Gastrocnemius medialis (tissue), 4 donors: ENCODE measurements at regions not wholly inside any gene's neighbourhood (a gene's known extent, or its start where the extent isn't known, plus 50 kb on each side); places are given as distances from the start of the nearest gene placed in this dataset.

Experiments
- ATAC-seq, 2 donors: fragments of 150-250 bp; one replicate each; pipeline ENCODE4 v1.9.1; 2016
- DNase-seq, 2 donors: peaks; one replicate each; pipeline ENCODE4 v3.0.0-alpha.2; 2019
- H3K27ac ChIP-seq, 4 donors: fragments of 200-600 bp; sonication (generic); 1 replicate in 1 of 4; 2 replicates in 3 of 4; pipeline ENCODE4 v1.5.1; 2016 to 2018; ENCODE audit warnings: mild to moderate bottlenecking in 2 of 4, moderate library complexity in 1 of 4
- H3K27me3 ChIP-seq, 3 donors: fragments of 200-600 bp; sonication (generic) in 2 of 3; 1 replicate in 1 of 3; 2 replicates in 2 of 3; pipeline versions ENCODE4 v1.5.1 to v1.6.0; 2016 to 2019; ENCODE audit warnings: mild to moderate bottlenecking in 1 of 3, moderate library complexity in 1 of 3
- H3K36me3 ChIP-seq, 2 donors: fragments of 200-600 bp; sonication (generic) in 1 of 2; one replicate each; pipeline ENCODE4 v1.5.1; 2017 to 2018
- H3K4me1 ChIP-seq, 2 donors: fragments of 200-600 bp; sonication (generic) in 1 of 2; one replicate each; pipeline ENCODE4 v1.5.1; 2016 to 2017; ENCODE audit warnings: mild to moderate bottlenecking in 2 of 2
- H3K4me3 ChIP-seq, 4 donors: fragments of 200-600 bp; sonication (generic) in 3 of 4; 1 replicate in 1 of 4; 2 replicates in 3 of 4; pipeline ENCODE4 v1.5.1; 2016 to 2019; ENCODE audit warnings: mild to moderate bottlenecking in 2 of 4
- H3K9me3 ChIP-seq, 3 donors: fragments of 200-600 bp; sonication (generic) in 2 of 3; 1 replicate in 1 of 3; 2 replicates in 2 of 3; pipeline ENCODE4 v1.5.1; 2016 to 2019
- POLR2A ChIP-seq, 2 donors: fragments of 450-650 bp; IDR thresholded peaks; one replicate each; pipeline ENCODE4 v1.6.1; 2017; ENCODE audit warnings: antibody characterized with exemption in 2 of 2, mild to moderate bottlenecking in 2 of 2, moderate library complexity in 2 of 2
- in situ Hi-C, 4 donors: fragments of 200-750 bp; cut with MboI; loops; one replicate each; pipeline versions ENCODE4 v1.15.0 to v1.8.0; 2017; ENCODE audit warnings: low sequenced_read_pairs in 4 of 4
- intact Hi-C: fragments of 100-400 bp; cut with DNase I; formaldehyde crosslinking; loops from one replicate; pipeline ENCODE4 v1.15.1; 2023; ENCODE audit warnings: low total_unique reads
- TF ChIP-seq, protein P1 (sequence below), 5 experiments: fragments of 450-650 bp in 3 of 5; fragments of 200-600 bp in 2 of 5; sonication (generic) in 2 of 5; IDR thresholded peaks in 4 of 5; conservative IDR thresholded peaks in 1 of 5; 1 replicate in 4 of 5; 2 replicates in 1 of 5; pipeline ENCODE4 v1.5.1; 2016 to 2019; ENCODE audit warnings: antibody characterized with exemption in 5 of 5, mild to moderate bottlenecking in 3 of 5, moderate library complexity in 3 of 5

DNA sequence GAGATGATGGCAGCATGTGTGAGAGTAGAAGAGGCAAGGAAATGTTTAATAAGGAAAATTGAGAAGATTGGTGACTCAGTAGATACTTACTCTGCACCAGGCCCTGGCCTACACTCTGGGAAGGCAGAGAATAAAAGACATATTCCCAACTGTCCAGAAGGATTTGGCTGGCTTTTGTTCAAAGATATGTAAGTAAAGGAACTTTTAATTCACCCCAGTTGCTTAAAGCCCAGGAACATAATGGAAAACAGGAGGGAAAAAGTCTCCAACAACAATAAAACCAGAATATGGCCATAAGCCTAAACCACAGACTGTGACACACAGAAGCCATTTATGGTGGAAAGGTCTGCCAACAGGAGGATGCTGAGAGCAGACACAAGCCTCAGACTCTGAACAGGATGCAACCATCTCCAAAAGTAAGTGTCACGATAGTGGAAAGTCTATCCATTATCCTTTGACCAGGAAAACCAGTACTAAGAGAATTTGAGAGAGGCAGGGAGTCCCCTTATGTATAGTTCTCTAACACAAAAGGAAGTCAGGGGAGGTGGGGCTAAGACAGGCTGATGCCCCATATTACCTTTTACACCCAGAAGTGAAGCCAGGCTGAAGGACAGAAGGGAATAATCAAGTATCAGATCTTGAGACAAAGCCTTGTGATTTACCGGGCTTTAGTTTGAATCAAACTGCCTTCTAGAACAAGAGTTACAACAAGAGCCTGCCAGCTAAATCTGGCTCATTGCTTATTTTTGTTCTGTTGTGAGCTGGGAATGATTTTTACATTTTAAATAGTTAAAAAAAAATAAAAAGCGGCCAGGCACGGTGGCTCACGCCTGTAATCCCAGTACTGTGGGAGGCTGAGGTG is 169.5 kb upstream of the STARD13 start:
- intact Hi-C loops (no loop called here), in situ Hi-C loops (no loop called here)
- peak overlapping the region in 1 of 4 donors; percentile 1 for H3K27ac ChIP-seq

DNA sequence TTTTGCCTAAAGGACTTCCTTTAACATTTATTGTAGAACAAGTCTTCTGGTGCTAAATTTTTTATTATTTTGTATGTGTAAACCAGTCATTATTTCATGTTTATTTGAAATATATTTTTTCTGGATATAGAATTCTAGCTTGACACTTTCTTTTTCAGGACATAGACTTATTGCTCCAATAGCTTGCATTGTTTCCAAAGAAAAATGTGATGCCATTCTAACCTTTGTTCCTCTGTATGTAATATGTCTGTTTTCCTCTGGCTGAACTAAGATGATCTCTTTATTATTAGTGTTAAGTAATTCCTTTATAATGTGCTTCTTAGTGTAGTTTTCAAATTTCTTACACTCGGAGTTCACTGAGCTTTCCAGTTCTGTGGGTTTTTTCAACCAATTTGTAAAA is 174.1 kb upstream of the STARD13 start:
- TF ChIP-seq, protein P1, sequence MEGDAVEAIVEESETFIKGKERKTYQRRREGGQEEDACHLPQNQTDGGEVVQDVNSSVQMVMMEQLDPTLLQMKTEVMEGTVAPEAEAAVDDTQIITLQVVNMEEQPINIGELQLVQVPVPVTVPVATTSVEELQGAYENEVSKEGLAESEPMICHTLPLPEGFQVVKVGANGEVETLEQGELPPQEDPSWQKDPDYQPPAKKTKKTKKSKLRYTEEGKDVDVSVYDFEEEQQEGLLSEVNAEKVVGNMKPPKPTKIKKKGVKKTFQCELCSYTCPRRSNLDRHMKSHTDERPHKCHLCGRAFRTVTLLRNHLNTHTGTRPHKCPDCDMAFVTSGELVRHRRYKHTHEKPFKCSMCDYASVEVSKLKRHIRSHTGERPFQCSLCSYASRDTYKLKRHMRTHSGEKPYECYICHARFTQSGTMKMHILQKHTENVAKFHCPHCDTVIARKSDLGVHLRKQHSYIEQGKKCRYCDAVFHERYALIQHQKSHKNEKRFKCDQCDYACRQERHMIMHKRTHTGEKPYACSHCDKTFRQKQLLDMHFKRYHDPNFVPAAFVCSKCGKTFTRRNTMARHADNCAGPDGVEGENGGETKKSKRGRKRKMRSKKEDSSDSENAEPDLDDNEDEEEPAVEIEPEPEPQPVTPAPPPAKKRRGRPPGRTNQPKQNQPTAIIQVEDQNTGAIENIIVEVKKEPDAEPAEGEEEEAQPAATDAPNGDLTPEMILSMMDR (IDR thresholded peaks at IDR 0.05 in 4 of 5, conservative IDR thresholded peaks at IDR 0.05 in 1 of 5) = no peak
- no peak for TF ChIP-seq POLR2A (IDR thresholded peaks at IDR 0.05)
- intact Hi-C loops = no loop called here
- Histone ChIP-seq H3K4me3 (no peak overlapping the region), H3K27ac (no peak overlapping the region), H3K36me3 (no peaks in the 10 kb centered on the region), H3K27me3 (no peaks in the 10 kb centered on the region), H3K9me3 (no peaks in the 10 kb centered on the region), H3K4me1 (no peaks in the 10 kb centered on the region)
- no peak for DNase-seq
- ATAC-seq = no peak
- in situ Hi-C loops = no loop called here

More for the DNA sequence above, 169.5 kb upstream of the STARD13 start:
- Histone ChIP-seq H3K4me1 (peaks cover 6 to 20% of the 10 kb centered on the region in 2 donors), H3K4me3 (no peak overlapping the region), H3K9me3 (no peaks in the 10 kb centered on the region), H3K27me3 (no peaks in the 10 kb centered on the region), H3K36me3 (no peaks in the 10 kb centered on the region)
- DNase-seq = no peak
- ATAC-seq = no peak
- TF ChIP-seq, protein P1 (IDR thresholded peaks at IDR 0.05 in 4 of 5, conservative IDR thresholded peaks at IDR 0.05 in 1 of 5) = no peak
- no peak for TF ChIP-seq POLR2A (IDR thresholded peaks at IDR 0.05)

DNA sequence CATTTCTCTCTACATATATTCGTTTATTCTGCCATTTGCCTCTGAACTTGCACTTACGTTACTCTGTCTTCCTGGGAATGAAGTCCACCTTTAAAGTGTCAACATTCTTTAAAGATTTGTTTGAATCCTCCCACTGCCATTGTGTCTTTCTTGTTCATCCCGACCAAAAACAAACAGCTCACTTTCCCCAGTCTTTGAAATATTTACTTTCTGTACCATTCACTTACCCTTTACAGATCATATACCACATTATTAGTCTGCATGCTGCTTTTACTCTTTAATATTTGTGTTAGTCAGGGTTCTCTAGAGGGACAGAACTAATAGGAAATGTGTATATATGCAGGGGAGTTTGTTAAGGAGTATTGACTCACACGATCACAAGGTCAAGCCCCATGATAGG is 176.6 kb upstream of the STARD13 start:
- ATAC-seq (no peak), DNase-seq (no peak)
- no peaks in the 10 kb centered on the region for H3K36me3 ChIP-seq
- in situ Hi-C loops (no loop called here), intact Hi-C loops (no loop called here)
- no peaks in the 10 kb centered on the region for H3K4me1 ChIP-seq
- TF ChIP-seq POLR2A (IDR thresholded peaks at IDR 0.05) = no peak
- TF ChIP-seq, protein P1 (IDR thresholded peaks at IDR 0.05 in 4 of 5, conservative IDR thresholded peaks at IDR 0.05 in 1 of 5) = no peak
- H3K4me3 ChIP-seq = no peak overlapping the region
- H3K9me3 ChIP-seq = no peaks in the 10 kb centered on the region
- H3K27me3 ChIP-seq = no peaks in the 10 kb centered on the region
- H3K27ac ChIP-seq = no peak overlapping the region

DNA sequence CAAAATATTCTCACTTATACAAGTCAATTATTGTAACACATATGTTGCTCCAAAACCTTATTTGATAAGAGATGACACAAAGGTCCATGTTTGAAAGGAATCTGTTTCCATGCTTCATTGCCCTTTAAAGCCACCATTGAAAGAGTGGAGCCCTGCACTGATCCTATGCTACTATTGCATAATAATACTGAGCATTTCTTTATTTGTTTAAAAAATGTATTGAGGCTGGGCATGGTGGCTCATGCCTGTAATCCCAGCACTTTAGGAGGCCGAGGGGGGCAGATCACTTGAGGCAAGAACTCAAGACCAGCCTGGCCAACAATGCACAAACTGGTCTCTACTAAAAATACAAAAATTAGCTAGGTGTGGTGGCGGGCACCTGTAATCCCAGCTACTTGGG is 178.8 kb upstream of the STARD13 start:
- Histone ChIP-seq H3K9me3 (no peaks in the 10 kb centered on the region), H3K27ac (no peak overlapping the region), H3K4me1 (no peaks in the 10 kb centered on the region), H3K4me3 (no peak overlapping the region), H3K36me3 (no peaks in the 10 kb centered on the region), H3K27me3 (no peaks in the 10 kb centered on the region)
- DNase-seq = no peak
- ATAC-seq = no peak
- intact Hi-C loops (no loop called here), in situ Hi-C loops (no loop called here)
- TF ChIP-seq, protein P1 (IDR thresholded peaks at IDR 0.05 in 4 of 5, conservative IDR thresholded peaks at IDR 0.05 in 1 of 5) = no peak
- TF ChIP-seq POLR2A (IDR thresholded peaks at IDR 0.05) = no peak
